ENCODE measurements at regions not wholly inside any gene's neighbourhood (a gene's known extent, or its start where the extent isn't known, plus 50 kb on each side); places are given as distances from the start of the nearest gene placed in this dataset.

- H3K4me3 Mint-ChIP-seq (ENCODE audit: unreplicated experiment), result no peak overlapping the region
- TF ChIP-seq, protein P1, sequence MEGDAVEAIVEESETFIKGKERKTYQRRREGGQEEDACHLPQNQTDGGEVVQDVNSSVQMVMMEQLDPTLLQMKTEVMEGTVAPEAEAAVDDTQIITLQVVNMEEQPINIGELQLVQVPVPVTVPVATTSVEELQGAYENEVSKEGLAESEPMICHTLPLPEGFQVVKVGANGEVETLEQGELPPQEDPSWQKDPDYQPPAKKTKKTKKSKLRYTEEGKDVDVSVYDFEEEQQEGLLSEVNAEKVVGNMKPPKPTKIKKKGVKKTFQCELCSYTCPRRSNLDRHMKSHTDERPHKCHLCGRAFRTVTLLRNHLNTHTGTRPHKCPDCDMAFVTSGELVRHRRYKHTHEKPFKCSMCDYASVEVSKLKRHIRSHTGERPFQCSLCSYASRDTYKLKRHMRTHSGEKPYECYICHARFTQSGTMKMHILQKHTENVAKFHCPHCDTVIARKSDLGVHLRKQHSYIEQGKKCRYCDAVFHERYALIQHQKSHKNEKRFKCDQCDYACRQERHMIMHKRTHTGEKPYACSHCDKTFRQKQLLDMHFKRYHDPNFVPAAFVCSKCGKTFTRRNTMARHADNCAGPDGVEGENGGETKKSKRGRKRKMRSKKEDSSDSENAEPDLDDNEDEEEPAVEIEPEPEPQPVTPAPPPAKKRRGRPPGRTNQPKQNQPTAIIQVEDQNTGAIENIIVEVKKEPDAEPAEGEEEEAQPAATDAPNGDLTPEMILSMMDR (IDR thresholded peaks at IDR 0.05), result no peak
- peaks cover 18% of the 10 kb centered on the region for H3K4me1 Mint-ChIP-seq (ENCODE audit: unreplicated experiment)
- H3K27me3 Mint-ChIP-seq (ENCODE audit: unreplicated experiment), result peaks cover 12% of the 10 kb centered on the region
- H3K9me3 Mint-ChIP-seq (ENCODE audit: unreplicated experiment), result peaks cover 13% of the 10 kb centered on the region
- H3K36me3 Mint-ChIP-seq (ENCODE audit: unreplicated experiment), result peaks cover 2% of the 10 kb centered on the region
- H3K27ac Mint-ChIP-seq (ENCODE audit: unreplicated experiment), result no peak overlapping the region
- no peak for DNase-seq (ENCODE audit: extremely low spot score, unreplicated experiment)
Observed at GRCh38 chr20:50412499-50412898, 97.7 kb upstream of the PTPN1 start.

DNA sequence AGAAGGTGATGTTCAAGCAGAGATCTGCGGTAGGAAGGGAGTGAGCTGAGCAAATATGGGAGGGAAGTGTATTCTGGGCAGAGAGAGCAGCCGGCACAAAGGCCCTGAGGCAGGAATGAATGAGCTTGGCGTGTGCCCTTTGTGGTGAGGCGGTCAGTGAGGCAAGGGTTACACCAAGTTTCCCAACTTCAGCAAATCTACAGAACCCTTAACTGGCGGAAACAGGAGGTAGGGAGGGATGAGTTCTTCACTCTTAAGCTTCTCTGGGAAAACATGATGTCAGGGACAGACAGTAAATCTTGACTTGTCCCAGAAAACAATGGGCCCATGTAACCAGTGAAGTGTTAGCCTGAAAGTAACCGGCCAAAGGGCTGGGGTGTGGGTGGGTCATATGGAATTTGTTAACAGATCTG is 97.1 kb upstream of the PTPN1 start:
- peaks cover 18% of the 10 kb centered on the region for H3K4me1 Mint-ChIP-seq (ENCODE audit: unreplicated experiment)
- TF ChIP-seq, protein P1 (IDR thresholded peaks at IDR 0.05), result no peak
- peaks cover 11% of the 10 kb centered on the region for H3K27me3 Mint-ChIP-seq (ENCODE audit: unreplicated experiment)
- DNase-seq (ENCODE audit: extremely low spot score, unreplicated experiment), result no peak
- H3K4me3 Mint-ChIP-seq (ENCODE audit: unreplicated experiment), result no peak overlapping the region
- no peak overlapping the region for H3K27ac Mint-ChIP-seq (ENCODE audit: unreplicated experiment)
- peaks cover 13% of the 10 kb centered on the region for H3K9me3 Mint-ChIP-seq (ENCODE audit: unreplicated experiment)
- peaks cover 2% of the 10 kb centered on the region for H3K36me3 Mint-ChIP-seq (ENCODE audit: unreplicated experiment)

DNA sequence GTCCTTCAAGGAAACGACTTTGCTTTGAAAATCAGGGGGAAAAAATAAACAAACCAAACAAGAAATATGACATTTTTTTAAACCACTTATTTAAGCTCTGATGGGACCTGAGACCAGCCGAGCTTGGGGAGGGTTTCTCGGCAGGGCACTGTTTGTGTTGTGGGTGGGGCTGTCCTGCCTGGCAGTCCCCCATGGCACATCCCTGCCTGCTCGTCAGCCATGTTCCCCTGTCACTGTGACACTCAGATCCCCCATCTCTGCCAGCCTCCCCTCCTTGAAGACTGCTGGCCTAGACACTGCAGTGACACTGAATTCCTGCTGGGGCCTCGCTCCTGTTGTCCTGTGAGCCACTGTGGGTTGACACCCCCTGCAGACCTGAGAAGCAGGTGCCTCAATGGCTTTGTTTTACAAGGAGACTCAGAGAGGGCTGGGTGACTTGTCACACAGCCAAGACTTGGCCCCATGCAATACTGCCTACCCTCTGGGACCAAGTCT is 95.1 kb upstream of the PTPN1 start:
- Mint-ChIP-seq H3K27me3 (ENCODE audit: unreplicated experiment) (peaks cover 11% of the 10 kb centered on the region), H3K4me3 (ENCODE audit: unreplicated experiment) (no peak overlapping the region), H3K4me1 (ENCODE audit: unreplicated experiment) (peaks cover 18% of the 10 kb centered on the region), H3K27ac (ENCODE audit: unreplicated experiment) (peak overlapping the region; percentile 34), H3K36me3 (ENCODE audit: unreplicated experiment) (peaks cover 2% of the 10 kb centered on the region), H3K9me3 (ENCODE audit: unreplicated experiment) (peaks cover 13% of the 10 kb centered on the region)
- TF ChIP-seq, protein P1 (IDR thresholded peaks at IDR 0.05), result no peak
- DNase-seq (ENCODE audit: extremely low spot score, unreplicated experiment), result no peak

DNA sequence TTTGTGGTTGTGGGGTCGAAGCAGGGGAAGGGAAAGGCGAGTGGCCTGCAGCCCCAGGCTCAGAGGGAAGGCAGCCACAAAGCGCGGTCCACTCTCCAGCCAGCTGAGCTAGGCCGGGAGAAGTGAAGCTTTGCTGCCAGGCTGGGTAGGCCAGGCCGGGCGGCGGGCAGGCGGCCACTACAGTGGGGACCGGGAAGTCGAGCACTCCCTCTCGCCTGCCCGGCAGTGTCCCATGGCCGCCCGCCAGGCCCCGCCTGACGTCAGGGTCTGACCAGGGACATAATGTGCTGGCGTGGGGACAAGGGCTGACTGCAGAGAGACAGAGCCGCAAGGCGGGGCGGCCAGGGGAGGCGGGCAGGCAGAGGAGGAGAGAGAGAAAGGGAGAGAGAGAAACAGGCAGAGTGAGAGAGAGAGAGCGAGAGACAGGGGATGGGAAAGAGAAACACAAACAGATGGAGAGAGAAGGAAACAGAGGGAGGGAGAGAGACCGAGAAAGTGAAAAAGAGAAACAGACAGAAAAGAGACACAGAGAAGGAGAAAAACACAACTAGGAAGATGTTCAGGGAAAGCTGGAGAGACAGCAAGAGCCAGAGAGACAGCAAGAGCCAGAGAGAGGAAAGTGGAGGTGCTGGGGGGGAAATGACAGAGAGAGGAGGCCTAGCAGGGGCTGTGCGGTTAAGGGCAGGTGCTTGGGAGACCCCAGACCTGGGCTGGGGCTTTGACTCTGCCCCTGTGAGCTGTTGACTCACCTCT is 94.5 kb upstream of the PTPN1 start:
- peaks cover 11% of the 10 kb centered on the region for H3K27me3 Mint-ChIP-seq (ENCODE audit: unreplicated experiment)
- no peak for DNase-seq (ENCODE audit: extremely low spot score, unreplicated experiment)
- TF ChIP-seq, protein P1 (IDR thresholded peaks at IDR 0.05), result no peak
- H3K4me3 Mint-ChIP-seq (ENCODE audit: unreplicated experiment), result no peak overlapping the region
- H3K27ac Mint-ChIP-seq (ENCODE audit: unreplicated experiment), result peak overlapping the region; percentile 80
- H3K9me3 Mint-ChIP-seq (ENCODE audit: unreplicated experiment), result peaks cover 13% of the 10 kb centered on the region
- H3K4me1 Mint-ChIP-seq (ENCODE audit: unreplicated experiment), result peaks cover 18% of the 10 kb centered on the region
- H3K36me3 Mint-ChIP-seq (ENCODE audit: unreplicated experiment), result peaks cover 2% of the 10 kb centered on the region

- H3K27ac Mint-ChIP-seq (ENCODE audit: unreplicated experiment), result peak overlapping the region; percentile 80
Observed at GRCh38 chr20:50416269-50417022, 93.7 kb upstream of the PTPN1 start.

More at GRCh38 chr20:50416269-50417022, 93.7 kb upstream of the PTPN1 start:
- Mint-ChIP-seq H3K4me3 (ENCODE audit: unreplicated experiment) (no peak overlapping the region), H3K36me3 (ENCODE audit: unreplicated experiment) (peaks cover 2% of the 10 kb centered on the region), H3K4me1 (ENCODE audit: unreplicated experiment) (peaks cover 18% of the 10 kb centered on the region), H3K27me3 (ENCODE audit: unreplicated experiment) (peaks cover 10% of the 10 kb centered on the region), H3K9me3 (ENCODE audit: unreplicated experiment) (peaks cover 13% of the 10 kb centered on the region)
- TF ChIP-seq, protein P1 (IDR thresholded peaks at IDR 0.05), result no peak
- no peak for DNase-seq (ENCODE audit: extremely low spot score, unreplicated experiment)
